SH-SY5Y (cell line): ENCODE measurements at regions not wholly inside any gene's neighbourhood (a gene's known extent, or its start where the extent isn't known, plus 50 kb on each side); places are given as distances from the start of the nearest gene placed in this dataset.

Source experiments
- GATA2 ChIP-seq: IDR thresholded peaks from 2 replicates; pipeline ENCODE4 v1.6.1; 2011; ENCODE audit warnings: mild to moderate bottlenecking, low read depth, low read length
- GATA3 ChIP-seq: IDR thresholded peaks from 2 replicates; pipeline ENCODE4 v1.6.1; 2011; ENCODE audit warnings: low read depth, mild to moderate bottlenecking, low read length, moderate library complexity

GRCh38 chr17:63019138-63019873 lies 53.3 kb downstream of the TANC2 start:
- TF ChIP-seq GATA3 (no peak), GATA2 (no peak)

GRCh38 chr17:63022567-63022966 lies 56.5 kb downstream of the TANC2 start:
- TF ChIP-seq GATA2 (no peak), GATA3 (no peak)

GRCh38 chr17:63023049-63023448 lies 57.0 kb downstream of the TANC2 start:
- no peak for TF ChIP-seq GATA3
- TF ChIP-seq GATA2: no peak

- no peak for TF ChIP-seq GATA3
- no peak for TF ChIP-seq GATA2
These were observed 58.2 kb downstream of the TANC2 start for GRCh38 chr17:63024201-63024600.

- no peak for TF ChIP-seq GATA2
- TF ChIP-seq GATA3: no peak
These were observed 58.7 kb downstream of the TANC2 start for GRCh38 chr17:63024716-63025115.

- TF ChIP-seq GATA2: no peak
- no peak for TF ChIP-seq GATA3
These were observed 63.5 kb downstream of the TANC2 start for GRCh38 chr17:63029541-63029940.

GRCh38 chr17:63032142-63032541 lies 66.1 kb downstream of the TANC2 start:
- TF ChIP-seq GATA3 (no peak), GATA2 (no peak)

GRCh38 chr17:63033142-63033541 lies 67.1 kb downstream of the TANC2 start:
- TF ChIP-seq GATA2 (no peak), GATA3 (no peak)

- TF ChIP-seq GATA2 (no peak), GATA3 (no peak)
These were observed 69.2 kb downstream of the TANC2 start for GRCh38 chr17:63035271-63035670.

- no peak for TF ChIP-seq GATA3
- TF ChIP-seq GATA2: no peak
These were observed 69.7 kb downstream of the TANC2 start for GRCh38 chr17:63035695-63036094.

GRCh38 chr17:63039342-63039741 lies 73.3 kb downstream of the TANC2 start:
- TF ChIP-seq GATA2: no peak
- no peak for TF ChIP-seq GATA3

- no peak for TF ChIP-seq GATA3
- no peak for TF ChIP-seq GATA2
These were observed 74.0 kb downstream of the TANC2 start for GRCh38 chr17:63039899-63040602.

GRCh38 chr17:63040816-63041215 lies 74.8 kb downstream of the TANC2 start:
- no peak for TF ChIP-seq GATA2
- no peak for TF ChIP-seq GATA3

GRCh38 chr17:63041251-63041650 lies 75.2 kb downstream of the TANC2 start:
- no peak for TF ChIP-seq GATA2
- TF ChIP-seq GATA3: no peak

- no peak for TF ChIP-seq GATA2
- TF ChIP-seq GATA3: no peak
These were observed 75.7 kb downstream of the TANC2 start for GRCh38 chr17:63041722-63042121.
